ENCODE measurements at regions not wholly inside any gene's neighbourhood (a gene's known extent, or its start where the extent isn't known, plus 50 kb on each side); places are given as distances from the start of the nearest gene placed in this dataset.
"Not testable (repeated sequence)": the region's sequence is repeated elsewhere in the genome, so short reads cannot be mapped to it uniquely, and the experiment has no call there.

GRCh38 chr5:2163060-2163856 is 280.5 kb upstream of the IRX4 start:
- DNase-seq, result no peak

DNA sequence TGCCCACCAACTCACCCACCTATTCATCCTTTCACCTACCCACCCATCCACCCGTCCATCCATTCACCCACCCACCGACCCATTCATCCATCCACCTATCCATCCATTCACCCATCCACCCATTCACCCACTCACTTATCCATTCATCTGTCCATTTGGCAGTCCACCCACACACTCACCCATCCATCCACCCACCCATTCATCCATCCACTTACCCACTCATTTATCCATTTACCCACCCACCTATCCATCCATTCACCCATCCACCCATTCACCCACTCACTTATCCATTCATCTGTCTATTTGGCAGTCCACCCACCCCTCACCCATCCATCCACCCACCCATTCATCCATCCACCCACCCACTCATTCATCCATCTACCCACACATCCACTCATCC is 278.1 kb upstream of the IRX4 start:
- no peak for DNase-seq

GRCh38 chr5:2158767-2159166 is 276.0 kb upstream of the IRX4 start:
- no peak for DNase-seq

DNA sequence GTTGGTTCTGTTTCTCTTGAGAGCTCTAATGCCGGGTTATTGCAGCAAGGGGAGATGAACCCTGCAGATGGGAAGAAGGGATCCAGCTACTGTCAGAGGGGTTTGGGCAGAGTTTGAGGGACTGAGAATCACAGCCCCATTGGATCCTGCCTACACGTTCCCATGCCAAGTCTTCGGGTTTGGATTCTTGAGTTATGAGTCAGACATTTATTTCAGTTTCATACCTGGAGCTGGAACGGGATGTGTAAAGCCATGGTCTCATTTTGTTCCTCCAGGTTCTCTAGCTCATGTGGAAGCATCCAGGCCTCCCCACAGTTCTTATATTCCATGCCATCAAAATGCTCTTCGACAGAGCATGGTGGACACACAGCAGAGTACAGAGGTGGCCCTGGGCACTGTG is 275.4 kb upstream of the IRX4 start:
- DNase-seq, result no peak

DNA sequence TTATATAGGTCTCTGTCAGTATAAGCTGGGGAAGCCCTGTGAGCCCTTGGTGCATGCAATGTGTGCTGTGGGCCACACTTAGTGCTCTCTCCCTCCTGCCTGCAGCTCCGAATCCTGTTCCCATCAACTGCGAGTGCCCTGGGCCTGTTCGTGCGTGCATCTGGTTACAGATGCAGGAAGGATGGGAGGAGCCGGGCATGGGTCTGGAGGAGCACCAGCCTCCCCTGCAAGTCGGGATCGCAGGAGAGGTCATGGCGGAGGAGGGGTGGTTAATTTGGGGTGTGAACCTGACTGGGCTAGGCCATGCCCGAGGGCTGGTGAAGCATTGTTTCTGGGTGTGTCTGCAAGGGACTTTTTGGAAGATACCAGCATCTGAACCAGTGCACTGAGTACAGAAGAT is 274.6 kb upstream of the IRX4 start:
- DNase-seq, result no peak

- DNase-seq, result no peak
These were observed 273.8 kb upstream of the IRX4 start for GRCh38 chr5:2156358-2157059.

- DNase-seq, result no peak
These were observed 272.8 kb upstream of the IRX4 start for GRCh38 chr5:2155556-2155955.

DNA sequence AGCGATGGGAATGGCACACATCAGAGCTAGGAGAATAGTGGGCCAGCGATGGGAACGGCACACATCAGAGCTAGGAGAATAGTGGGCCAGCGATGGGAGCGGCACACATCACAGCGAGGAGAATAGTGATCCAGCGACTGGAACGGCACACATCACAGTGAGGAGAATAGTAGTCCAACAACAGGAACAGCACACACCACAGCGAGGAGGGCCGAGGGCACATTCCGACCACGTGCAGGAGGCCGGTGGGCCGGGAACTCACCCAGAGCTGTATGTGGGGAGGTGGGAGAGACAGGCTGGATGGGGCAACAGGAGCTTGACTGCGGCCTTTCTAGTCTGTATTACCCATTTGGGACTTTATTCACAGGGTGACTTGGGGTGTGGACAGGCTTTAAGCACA is 271.1 kb upstream of the IRX4 start:
- DNase-seq, result no peak

DNA sequence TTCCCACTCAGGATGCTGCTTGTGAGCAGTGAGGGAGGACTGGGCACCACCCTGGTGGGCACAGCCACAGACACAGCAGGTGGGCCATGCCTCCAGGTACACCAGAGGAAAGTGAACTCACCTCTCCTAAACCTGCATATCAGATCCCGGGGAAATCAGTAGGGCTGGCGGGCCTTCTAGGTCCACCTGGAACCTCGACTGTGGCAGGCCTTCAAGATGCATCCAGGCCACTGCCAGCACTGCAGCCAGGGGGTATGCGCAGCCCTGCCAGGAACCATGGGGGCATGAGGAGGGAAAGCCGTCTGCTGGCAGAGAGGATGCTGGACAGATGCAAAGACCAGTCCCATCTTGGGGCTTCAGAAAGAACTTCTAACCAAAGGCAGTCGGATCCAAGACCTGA is 270.6 kb upstream of the IRX4 start:
- no peak for DNase-seq

DNA sequence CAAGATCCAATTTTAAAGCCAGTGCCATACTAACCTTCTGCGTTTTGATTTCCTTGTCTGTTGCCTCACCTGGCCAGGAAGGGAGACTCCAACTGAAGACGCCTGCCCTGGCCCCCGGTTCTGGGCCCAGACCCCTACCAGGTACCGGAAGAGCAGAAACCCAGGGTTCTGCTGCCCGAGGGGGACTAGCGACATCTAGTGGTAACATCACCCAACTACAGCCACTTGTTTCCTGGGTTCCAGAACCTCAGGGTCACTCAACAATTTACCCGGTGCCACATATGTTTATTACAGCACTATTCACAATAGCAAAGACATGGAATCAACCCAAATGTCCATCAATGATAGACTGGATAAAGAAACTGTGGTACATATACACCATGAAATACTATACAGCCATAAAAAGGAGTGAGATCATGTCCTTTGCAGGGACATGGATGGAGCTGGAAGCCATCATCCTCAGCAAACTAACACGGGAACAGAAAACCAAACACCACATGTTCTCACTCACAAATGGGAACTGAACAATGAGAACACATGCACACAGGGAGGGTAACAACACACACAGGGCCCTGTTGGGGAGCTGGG is 268.7 kb upstream of the IRX4 start:
- not testable (repeated sequence) for DNase-seq

DNA sequence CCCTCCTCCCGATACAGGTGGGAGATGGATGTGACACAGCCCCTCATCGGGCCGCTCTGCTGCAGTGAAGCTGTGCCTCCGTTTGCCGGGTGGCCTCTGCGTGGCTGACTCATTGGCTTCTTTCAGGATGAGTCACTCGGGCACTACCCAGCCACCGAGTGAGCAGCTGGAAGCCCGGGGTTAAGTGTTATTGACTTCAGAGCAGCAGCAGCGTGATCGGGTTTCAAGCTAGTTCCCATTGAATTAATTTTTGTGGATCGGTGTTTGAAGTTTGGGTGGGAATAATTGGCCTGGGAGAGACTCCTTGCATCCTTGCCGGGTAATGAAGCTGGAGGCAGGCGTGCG is 266.4 kb upstream of the IRX4 start:
- DNase-seq, result no peak

GRCh38 chr5:2148312-2149194 is 265.8 kb upstream of the IRX4 start:
- no peak for DNase-seq

GRCh38 chr5:2147504-2148311 is 265.0 kb upstream of the IRX4 start:
- no peak for DNase-seq

GRCh38 chr5:2143646-2144353 is 261.1 kb upstream of the IRX4 start:
- no peak for DNase-seq

DNA sequence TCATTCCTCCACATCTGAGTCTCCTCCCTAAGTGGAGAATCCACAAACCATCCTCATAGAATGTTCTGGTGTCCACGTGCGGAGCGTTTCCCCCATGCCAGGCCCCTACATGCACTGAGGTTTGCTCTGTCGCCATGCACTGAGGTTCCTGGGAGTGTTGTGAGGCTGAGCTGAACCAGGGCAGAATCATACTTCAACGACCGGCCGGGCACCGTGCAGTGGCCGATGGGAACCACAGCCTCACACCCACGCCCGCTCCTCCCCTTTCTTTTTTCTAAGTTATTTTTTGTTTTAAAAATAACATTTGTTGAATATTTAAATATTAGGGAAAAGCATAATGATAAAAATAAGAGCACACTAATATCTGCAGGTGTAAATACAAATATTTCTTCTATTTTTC is 260.4 kb upstream of the IRX4 start:
- no peak for DNase-seq

DNA sequence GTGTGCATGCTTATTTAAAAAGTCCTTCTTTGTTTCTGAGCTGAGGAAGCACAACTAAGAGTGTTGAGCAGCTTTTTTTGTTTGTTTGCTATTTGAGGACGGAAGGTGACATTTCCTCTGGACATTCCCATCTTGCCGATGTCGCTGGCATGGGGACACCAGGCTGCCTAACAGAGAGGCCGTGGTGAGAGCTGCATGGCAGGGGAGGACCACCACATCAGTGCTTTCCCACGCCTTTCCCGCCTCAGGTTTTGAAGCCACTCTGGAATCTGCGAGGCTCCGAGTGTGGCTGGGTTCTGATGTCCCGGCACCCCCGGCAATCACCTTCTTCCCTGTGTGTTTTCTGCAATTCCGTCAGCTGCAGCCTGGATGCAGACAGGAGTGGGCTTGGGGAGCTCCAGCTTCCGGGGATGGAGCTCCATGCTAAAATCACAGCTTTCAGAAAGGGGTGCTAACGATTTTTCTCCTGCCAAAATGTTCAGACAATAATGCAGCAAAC is 259.8 kb upstream of the IRX4 start:
- no peak for DNase-seq

GRCh38 chr5:2141254-2142000 is 258.7 kb upstream of the IRX4 start:
- DNase-seq, result no peak

GRCh38 chr5:2140501-2141175 is 257.9 kb upstream of the IRX4 start:
- no peak for DNase-seq

DNA sequence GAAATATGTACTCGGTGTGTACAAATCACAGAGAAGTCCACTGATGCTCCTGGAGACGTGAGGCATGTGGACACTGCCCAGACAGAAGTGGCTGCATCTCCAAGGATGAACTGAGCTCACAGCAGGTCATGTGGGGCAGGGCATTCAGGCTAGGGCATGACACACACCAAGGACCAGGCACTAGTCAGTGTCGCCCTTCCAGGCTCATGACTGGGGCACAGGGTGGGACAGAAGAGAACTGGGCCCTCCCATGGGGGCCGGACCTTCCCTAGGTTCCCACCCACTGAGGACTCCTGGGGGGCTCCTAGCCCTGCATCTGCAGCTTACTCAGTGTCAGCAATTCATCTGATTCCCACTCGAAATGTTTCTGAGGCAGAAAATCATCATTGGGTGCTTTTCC is 256.8 kb upstream of the IRX4 start:
- no peak for DNase-seq

DNA sequence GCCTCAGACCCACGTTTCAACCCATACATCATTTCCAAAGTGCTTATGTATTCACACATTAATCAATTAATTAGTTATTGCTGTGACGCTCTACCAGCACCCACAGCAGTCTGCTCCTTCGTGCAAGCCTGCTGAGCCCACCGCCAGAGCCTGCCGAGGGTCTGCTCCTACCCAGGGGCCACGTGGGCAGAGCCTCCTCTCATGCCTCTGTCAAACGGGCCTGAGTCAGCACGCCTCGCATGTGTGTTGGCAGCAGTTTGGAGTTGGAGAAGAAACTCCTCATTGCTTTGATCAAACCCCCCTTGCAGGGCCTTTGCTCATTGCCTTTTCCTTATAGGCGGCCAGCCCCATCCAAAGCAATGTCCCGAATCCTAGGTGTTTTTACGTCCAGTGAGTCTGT is 256.2 kb upstream of the IRX4 start:
- no peak for DNase-seq

Measured in activated T-cell treated with anti-CD3 and anti-CD28 coated beads for 4 hours (primary cell).